ENCODE measurements at regions not wholly inside any gene's neighbourhood (a gene's known extent, or its start where the extent isn't known, plus 50 kb on each side); places are given as distances from the start of the nearest gene placed in this dataset.

GRCh38 chr10:129035052-129035827 lies 431.8 kb upstream of the MGMT start:
- Histone ChIP-seq H2BK15ac (ENCODE audit: low read depth, poor library complexity, severe bottlenecking) (no peak overlapping the region), H4K91ac (ENCODE audit: low read length) (no peak overlapping the region), H3K79me1 (replicated peaks; ENCODE audit: low read length, poor library complexity, severe bottlenecking) (no peaks in the 10 kb centered on the region), H2AFZ (ENCODE audit: low read depth, low read length) (no peak overlapping the region), H3K4me1 (ENCODE audit: control insufficient read depth, insufficient read depth, low read depth, low read length) (peaks cover 7% of the 10 kb centered on the region), H3K9ac (ENCODE audit: low read length) (no peak overlapping the region), H3K23ac (ENCODE audit: low read length in 2 of 2) (no peak overlapping the region), H3K14ac (ENCODE audit: low read length in 2 of 2) (no peak overlapping the region), H3K18ac (ENCODE audit: low read depth in 1 of 2, low read length in 2 of 2) (no peak overlapping the region), H3K36me3 (ENCODE audit: control insufficient read depth in 1 of 2, insufficient read depth in 2 of 2, low read depth in 1 of 2, low read length in 2 of 2) (no peaks in the 10 kb centered on the region), H3K4ac (ENCODE audit: low read depth in 1 of 2, low read length in 2 of 2) (no peak overlapping the region), H3K9me3 (ENCODE audit: control insufficient read depth, low read length) (no peaks in the 10 kb centered on the region), H3K4me3 (ENCODE audit: insufficient read depth in 1 of 2, low read depth in 1 of 2, low read length in 2 of 2) (no peak overlapping the region), H3K27me3 (ENCODE audit: control insufficient read depth in 1 of 2, insufficient read depth in 1 of 2, low read length in 2 of 2) (peaks cover 7 to 12% of the 10 kb centered on the region in 2 experiments), H2AK5ac (ENCODE audit: low read length, severe bottlenecking) (no peak overlapping the region), H2BK5ac (ENCODE audit: low read depth, low read length, poor library complexity, severe bottlenecking) (no peak overlapping the region), H4K8ac (ENCODE audit: low read length) (no peak overlapping the region), H3K4me2 (ENCODE audit: low read length, poor library complexity, severe bottlenecking) (peak overlapping the region; percentile 41), H2BK120ac (ENCODE audit: low read depth, low read length) (no peak overlapping the region), H2BK12ac (ENCODE audit: low read length in 2 of 2) (no peak overlapping the region), H3K27ac (ENCODE audit: low read length, poor library complexity, severe bottlenecking) (no peak overlapping the region)
- WGBS, result 77% methylated on average over 23 of the region's 24 CpGs
- no peak for DNase-seq

DNA sequence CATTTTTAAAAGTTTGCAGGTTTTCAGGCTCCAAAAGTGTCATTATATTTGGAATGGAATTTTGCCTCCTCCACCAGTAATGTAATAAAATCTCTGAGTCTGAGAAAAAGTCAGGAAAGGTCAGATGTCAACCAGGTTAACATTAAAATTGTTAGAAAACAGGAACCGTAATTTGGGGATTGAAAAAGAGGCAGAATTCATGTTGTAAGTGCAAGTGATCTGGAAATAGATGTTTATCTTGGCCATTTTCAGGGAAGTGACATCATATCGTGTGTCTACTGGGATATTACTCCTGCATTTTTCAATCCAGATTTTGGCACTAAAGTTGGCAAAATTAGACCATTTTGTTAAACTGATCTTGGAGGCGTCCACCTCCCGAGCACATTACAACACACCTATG lies 428.5 kb upstream of the MGMT start:
- Histone ChIP-seq H2BK120ac (ENCODE audit: low read depth, low read length) (no peak overlapping the region), H3K9me3 (ENCODE audit: control insufficient read depth, low read length) (no peaks in the 10 kb centered on the region), H3K23ac (ENCODE audit: low read length in 2 of 2) (no peak overlapping the region), H2BK12ac (ENCODE audit: low read length in 2 of 2) (no peak overlapping the region), H3K18ac (ENCODE audit: low read depth in 1 of 2, low read length in 2 of 2) (no peak overlapping the region), H3K14ac (ENCODE audit: low read length in 2 of 2) (no peak overlapping the region), H3K36me3 (ENCODE audit: control insufficient read depth in 1 of 2, insufficient read depth in 2 of 2, low read depth in 1 of 2, low read length in 2 of 2) (no peaks in the 10 kb centered on the region), H3K27ac (ENCODE audit: low read length, poor library complexity, severe bottlenecking) (no peak overlapping the region), H3K79me1 (replicated peaks; ENCODE audit: low read length, poor library complexity, severe bottlenecking) (no peaks in the 10 kb centered on the region), H2AFZ (ENCODE audit: low read depth, low read length) (no peak overlapping the region), H3K27me3 (ENCODE audit: control insufficient read depth in 1 of 2, insufficient read depth in 1 of 2, low read length in 2 of 2) (peaks cover 0 to 9% of the 10 kb centered on the region in 2 experiments), H4K91ac (ENCODE audit: low read length) (no peak overlapping the region), H2BK5ac (ENCODE audit: low read depth, low read length, poor library complexity, severe bottlenecking) (no peak overlapping the region), H2BK15ac (ENCODE audit: low read depth, poor library complexity, severe bottlenecking) (no peak overlapping the region), H3K4me3 (ENCODE audit: insufficient read depth in 1 of 2, low read depth in 1 of 2, low read length in 2 of 2) (no peak overlapping the region), H3K4me1 (ENCODE audit: control insufficient read depth, insufficient read depth, low read depth, low read length) (peaks cover 7% of the 10 kb centered on the region), H3K4ac (ENCODE audit: low read depth in 1 of 2, low read length in 2 of 2) (no peak overlapping the region), H3K9ac (ENCODE audit: low read length) (no peak overlapping the region), H3K4me2 (ENCODE audit: low read length, poor library complexity, severe bottlenecking) (no peak overlapping the region), H2AK5ac (ENCODE audit: low read length, severe bottlenecking) (no peak overlapping the region), H4K8ac (ENCODE audit: low read length) (no peak overlapping the region)
- DNase-seq, result no peak
- 66% methylated on average over 1 of the region's 4 CpGs for WGBS

DNA sequence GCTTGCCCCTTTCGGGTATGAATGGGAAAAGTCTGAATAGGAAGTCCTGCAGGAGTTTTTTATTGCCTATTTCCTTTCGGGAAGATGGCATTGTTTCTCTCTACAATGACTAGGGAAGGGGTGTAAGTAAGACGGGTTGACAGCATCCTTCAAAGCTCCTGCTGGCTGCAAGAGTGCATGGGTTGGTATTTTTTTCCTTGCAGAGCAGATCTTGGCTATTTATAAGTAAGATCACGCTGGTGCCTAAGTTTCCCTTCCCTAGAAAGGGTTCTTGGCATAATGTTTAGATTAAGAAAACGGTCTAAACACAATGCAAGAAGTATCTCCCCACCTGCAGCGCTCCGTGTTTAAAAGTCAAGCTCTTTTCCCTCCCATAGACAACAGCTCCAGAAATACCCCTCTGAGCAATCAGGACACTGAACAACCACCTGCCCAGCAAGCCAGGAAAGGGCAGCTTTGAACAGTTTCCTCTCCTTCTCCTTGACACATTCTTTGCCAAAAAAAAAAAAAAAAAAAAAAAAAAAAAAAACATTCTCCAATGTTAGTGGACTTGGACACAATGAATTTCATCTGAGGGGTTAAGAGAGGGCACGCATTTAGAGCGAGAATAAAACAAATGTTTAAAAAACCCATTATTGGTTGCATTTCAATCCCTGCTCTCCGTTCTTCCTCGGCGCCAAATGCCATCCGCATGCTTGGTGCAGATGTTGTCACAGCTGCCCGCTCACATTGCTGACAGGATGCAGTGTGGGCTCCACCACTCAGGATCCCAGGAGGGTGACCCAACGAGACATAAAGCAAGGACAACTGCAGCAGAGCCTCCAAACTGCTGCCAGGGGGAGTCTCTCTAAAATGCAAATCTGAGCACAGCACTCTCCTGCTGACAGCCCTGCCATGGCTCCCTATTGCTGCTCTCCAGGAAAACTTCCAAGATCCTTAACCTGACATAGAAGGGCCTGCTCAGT lies 427.4 kb upstream of the MGMT start:
- Histone ChIP-seq H2BK120ac (ENCODE audit: low read depth, low read length) (no peak overlapping the region), H3K4me1 (ENCODE audit: control insufficient read depth, insufficient read depth, low read depth, low read length) (peaks cover 6% of the 10 kb centered on the region), H3K9me3 (ENCODE audit: control insufficient read depth, low read length) (no peaks in the 10 kb centered on the region), H4K91ac (ENCODE audit: low read length) (no peak overlapping the region), H2AK5ac (ENCODE audit: low read length, severe bottlenecking) (no peak overlapping the region), H3K14ac (ENCODE audit: low read length in 2 of 2) (no peak overlapping the region), H3K9ac (ENCODE audit: low read length) (no peak overlapping the region), H3K4ac (ENCODE audit: low read depth in 1 of 2, low read length in 2 of 2) (no peak overlapping the region), H2BK15ac (ENCODE audit: low read depth, poor library complexity, severe bottlenecking) (no peak overlapping the region), H3K4me3 (ENCODE audit: insufficient read depth in 1 of 2, low read depth in 1 of 2, low read length in 2 of 2) (no peak overlapping the region), H3K23ac (ENCODE audit: low read length in 2 of 2) (no peak overlapping the region), H3K18ac (ENCODE audit: low read depth in 1 of 2, low read length in 2 of 2) (no peak overlapping the region), H3K27ac (ENCODE audit: low read length, poor library complexity, severe bottlenecking) (no peak overlapping the region), H2BK12ac (ENCODE audit: low read length in 2 of 2) (no peak overlapping the region), H3K27me3 (ENCODE audit: control insufficient read depth in 1 of 2, insufficient read depth in 1 of 2, low read length in 2 of 2) (peaks cover 0 to 7% of the 10 kb centered on the region in 2 experiments), H3K79me1 (replicated peaks; ENCODE audit: low read length, poor library complexity, severe bottlenecking) (no peaks in the 10 kb centered on the region), H3K36me3 (ENCODE audit: control insufficient read depth in 1 of 2, insufficient read depth in 2 of 2, low read depth in 1 of 2, low read length in 2 of 2) (no peaks in the 10 kb centered on the region), H4K8ac (ENCODE audit: low read length) (no peak overlapping the region), H2BK5ac (ENCODE audit: low read depth, low read length, poor library complexity, severe bottlenecking) (no peak overlapping the region), H3K4me2 (ENCODE audit: low read length, poor library complexity, severe bottlenecking) (no peak overlapping the region), H2AFZ (ENCODE audit: low read depth, low read length) (no peak overlapping the region)
- no peak for DNase-seq
- 75% methylated on average over 15 of the region's 15 CpGs for WGBS

- H3K9me3 ChIP-seq (ENCODE audit: control insufficient read depth, low read length), result no peaks in the 10 kb centered on the region
- no peak overlapping the region for H2BK12ac ChIP-seq (ENCODE audit: low read length in 2 of 2)
- no peak overlapping the region for H2AK5ac ChIP-seq (ENCODE audit: low read length, severe bottlenecking)
- H3K79me1 ChIP-seq (replicated peaks; ENCODE audit: low read length, poor library complexity, severe bottlenecking), result no peaks in the 10 kb centered on the region
- H2BK120ac ChIP-seq (ENCODE audit: low read depth, low read length), result no peak overlapping the region
- H3K4me2 ChIP-seq (ENCODE audit: low read length, poor library complexity, severe bottlenecking), result no peak overlapping the region
- no peak overlapping the region for H2AFZ ChIP-seq (ENCODE audit: low read depth, low read length)
- H3K4me3 ChIP-seq (ENCODE audit: insufficient read depth in 1 of 2, low read depth in 1 of 2, low read length in 2 of 2), result no peak overlapping the region
- no peak overlapping the region for H4K8ac ChIP-seq (ENCODE audit: low read length)
- WGBS, result 49% methylated on average over 1 of the region's 1 CpG
- no peak overlapping the region for H3K4ac ChIP-seq (ENCODE audit: low read depth in 1 of 2, low read length in 2 of 2)
- no peak overlapping the region for H3K27ac ChIP-seq (ENCODE audit: low read length, poor library complexity, severe bottlenecking)
- no peak overlapping the region for H2BK5ac ChIP-seq (ENCODE audit: low read depth, low read length, poor library complexity, severe bottlenecking)
- H3K14ac ChIP-seq (ENCODE audit: low read length in 2 of 2), result no peak overlapping the region
- H3K4me1 ChIP-seq (ENCODE audit: control insufficient read depth, insufficient read depth, low read depth, low read length), result peaks cover 4% of the 10 kb centered on the region
- H4K91ac ChIP-seq (ENCODE audit: low read length), result no peak overlapping the region
- no peak overlapping the region for H2BK15ac ChIP-seq (ENCODE audit: low read depth, poor library complexity, severe bottlenecking)
- H3K9ac ChIP-seq (ENCODE audit: low read length), result no peak overlapping the region
- H3K27me3 ChIP-seq (ENCODE audit: control insufficient read depth in 1 of 2, insufficient read depth in 1 of 2, low read length in 2 of 2), result peaks cover 0 to 7% of the 10 kb centered on the region in 2 experiments
- H3K36me3 ChIP-seq (ENCODE audit: control insufficient read depth in 1 of 2, insufficient read depth in 2 of 2, low read depth in 1 of 2, low read length in 2 of 2), result no peaks in the 10 kb centered on the region
- no peak overlapping the region for H3K18ac ChIP-seq (ENCODE audit: low read depth in 1 of 2, low read length in 2 of 2)
- H3K23ac ChIP-seq (ENCODE audit: low read length in 2 of 2), result no peak overlapping the region
- DNase-seq, result no peak
Observed at GRCh38 chr10:129040377-129040776, 426.7 kb upstream of the MGMT start.

Data from mesenchymal stem cell (in vitro differentiated cells and primary cell).